HG02610 (cell line): ENCODE measurements at regions not wholly inside any gene's neighbourhood (a gene's known extent, or its start where the extent isn't known, plus 50 kb on each side); places are given as distances from the start of the nearest gene placed in this dataset.

Experiments
- ATAC-seq: cut with Tn5 transposase; IDR thresholded peaks from one replicate; pipeline ENCODE4 v1.9.1; 2021; ENCODE audit warnings: mild to moderate bottlenecking, moderate library complexity; ENCODE audit not compliant: unreplicated experiment

DNA sequence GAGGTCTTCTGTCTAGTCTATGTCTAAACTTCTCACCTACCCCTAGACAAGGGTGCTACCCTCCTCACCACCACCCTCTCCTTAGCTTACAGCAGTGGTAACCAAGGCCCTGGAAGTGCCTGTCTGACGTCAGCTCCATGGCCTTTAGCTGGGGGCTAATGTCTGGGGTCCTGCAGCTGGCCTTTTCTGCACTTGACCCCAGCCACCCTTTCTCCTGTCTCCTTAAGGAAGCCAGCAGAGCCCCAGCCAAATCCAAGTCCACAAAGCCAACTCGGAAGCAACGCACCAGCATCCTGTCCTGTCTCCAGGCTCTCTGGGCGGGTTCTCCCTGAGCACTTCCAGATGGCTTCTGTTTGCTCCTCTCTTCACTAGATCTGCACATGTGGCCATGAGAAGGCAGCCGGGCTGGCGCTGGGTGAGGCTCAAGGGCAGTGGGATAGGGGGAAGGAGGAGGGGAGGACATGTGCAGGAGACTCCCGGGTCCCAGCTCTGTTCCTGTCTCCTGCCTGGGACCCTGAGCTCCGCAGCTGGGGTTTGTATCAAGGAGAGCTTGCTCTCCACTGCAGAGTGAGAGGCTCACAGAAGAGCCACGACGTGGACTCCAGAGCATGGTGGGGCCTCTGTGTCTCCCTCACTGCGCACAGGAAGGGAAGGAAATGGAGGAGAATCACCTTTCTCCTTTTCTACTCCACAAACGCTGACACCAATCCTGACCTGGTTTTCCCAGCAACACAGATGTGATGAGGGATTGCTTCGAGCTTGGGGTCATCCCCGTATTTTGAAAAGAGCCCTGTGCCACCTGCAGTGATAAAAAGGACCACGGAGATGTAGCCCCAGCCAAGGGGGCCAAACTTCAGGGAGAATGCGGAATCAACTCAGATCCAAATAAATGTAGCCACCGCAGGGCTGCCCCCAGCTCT is 204.2 kb downstream of the USP12 start:
- ATAC-seq: no peak

DNA sequence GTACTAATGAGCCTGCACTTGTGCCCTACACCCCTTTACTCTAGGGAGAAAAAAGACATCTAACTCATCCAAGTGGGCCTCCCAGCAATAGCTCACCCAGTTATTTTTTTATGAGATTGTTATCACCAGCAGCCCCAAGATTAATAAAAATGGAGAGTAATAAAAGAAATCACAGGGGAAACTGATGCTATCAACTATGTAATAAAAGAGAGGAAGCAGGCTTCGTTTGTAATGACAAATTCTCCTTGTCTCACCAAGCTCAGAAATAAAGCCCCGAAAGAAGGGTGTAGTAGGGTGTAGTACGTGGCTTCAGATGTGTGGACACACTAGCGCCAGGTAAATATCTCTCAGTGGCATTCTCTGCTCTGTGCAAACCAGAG is 204.9 kb downstream of the USP12 start:
- no peak for ATAC-seq

DNA sequence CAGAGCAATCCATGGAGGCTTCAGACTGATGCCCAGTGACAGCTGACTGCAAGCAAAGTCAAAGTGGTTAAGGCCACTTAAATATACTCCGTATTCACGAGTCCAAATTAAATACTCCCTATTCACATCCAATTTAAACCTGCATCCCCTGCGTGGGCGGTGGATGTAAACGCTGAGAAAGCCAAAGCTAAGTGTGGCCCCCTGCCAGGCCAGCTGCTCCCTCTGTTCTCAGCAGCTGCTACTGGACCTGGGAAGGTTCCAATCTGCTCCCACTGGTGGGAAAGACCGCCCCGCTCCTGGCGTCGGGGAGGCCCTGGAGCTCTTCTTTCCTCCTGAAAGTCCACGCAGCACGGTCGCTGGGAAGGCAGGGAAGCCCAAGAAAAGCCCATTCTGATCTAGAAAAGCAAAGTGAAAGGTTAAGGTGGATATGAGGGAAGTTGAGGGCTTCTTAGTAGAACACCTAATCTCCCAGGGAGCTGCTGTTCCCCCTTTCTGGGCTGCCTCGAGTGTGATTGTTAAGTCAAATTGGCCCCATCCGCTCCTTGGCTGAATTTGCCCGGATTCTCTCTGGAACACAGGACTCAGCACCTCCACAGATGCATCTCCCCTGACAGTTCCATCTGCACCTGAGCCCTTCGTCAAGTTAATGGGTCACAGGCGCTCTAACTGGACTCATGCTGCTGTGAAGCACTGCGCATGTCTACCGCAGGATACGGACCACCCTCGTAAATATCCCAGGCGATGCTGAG is 205.5 kb downstream of the USP12 start:
- no peak for ATAC-seq

DNA sequence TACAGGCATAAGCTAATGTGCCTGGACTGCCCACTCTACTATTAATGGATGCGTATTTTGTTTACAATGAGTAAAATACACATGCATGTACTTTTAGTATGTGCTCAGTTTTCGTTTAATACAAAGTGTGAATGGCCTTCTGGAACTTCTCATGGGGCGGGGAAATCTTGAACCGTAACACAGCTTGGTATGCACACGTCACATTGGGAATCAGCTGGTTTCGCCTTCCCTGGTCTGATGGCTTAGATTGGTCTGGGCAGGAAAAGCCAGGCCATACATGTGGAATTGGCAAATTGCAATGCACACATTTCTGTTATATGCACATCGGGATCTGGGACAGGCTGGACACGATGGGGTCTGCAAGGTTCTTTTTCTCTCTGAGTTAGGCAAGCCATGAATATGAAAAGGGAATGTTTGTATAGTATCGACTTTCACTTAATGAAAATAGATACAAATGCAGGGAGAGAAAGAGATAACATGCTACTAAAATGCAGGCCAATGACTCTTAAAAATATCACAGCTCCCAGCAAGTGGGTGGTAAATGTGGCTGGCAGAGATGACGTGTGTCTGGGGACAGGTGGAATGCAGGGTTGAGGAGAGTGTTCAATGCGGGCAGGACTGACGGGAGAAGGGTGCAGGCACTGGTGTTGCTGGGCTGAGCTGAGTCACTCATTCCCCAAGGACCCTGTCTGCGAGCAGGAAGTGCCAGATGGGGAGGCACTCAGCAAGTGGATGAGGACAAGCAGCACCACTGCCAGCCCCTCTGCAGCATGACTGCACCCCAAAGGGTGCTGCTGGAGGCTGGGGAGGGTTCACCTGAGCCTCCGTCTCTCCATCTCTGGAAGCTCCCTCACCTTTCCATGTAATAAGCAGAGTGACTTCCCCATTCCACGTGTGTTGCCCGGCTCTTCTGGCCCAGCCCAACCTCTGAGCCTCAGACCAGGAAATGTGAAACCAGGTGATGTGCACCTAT is 204.0 kb upstream of the GPR12 start:
- ATAC-seq: no peak

DNA sequence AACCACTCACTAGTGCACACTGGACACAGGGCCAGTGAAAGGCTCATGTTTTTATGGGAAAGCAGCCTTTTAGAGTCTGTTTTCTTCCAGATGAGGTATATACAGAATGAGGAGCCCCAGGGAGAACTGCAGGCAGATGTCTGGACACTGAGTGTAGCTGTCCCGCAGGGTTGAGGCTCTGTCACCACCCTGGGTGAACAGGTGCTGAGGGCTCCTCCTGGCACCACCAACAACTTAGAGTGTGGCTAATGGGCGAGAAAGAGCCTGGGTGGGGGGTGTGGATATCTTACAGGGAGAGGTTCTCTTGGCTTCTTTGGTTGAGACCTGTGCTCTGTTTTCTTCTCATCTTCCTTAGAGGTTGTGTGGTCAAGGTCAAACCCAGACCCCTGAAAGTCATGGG is 202.1 kb upstream of the GPR12 start:
- no peak for ATAC-seq

DNA sequence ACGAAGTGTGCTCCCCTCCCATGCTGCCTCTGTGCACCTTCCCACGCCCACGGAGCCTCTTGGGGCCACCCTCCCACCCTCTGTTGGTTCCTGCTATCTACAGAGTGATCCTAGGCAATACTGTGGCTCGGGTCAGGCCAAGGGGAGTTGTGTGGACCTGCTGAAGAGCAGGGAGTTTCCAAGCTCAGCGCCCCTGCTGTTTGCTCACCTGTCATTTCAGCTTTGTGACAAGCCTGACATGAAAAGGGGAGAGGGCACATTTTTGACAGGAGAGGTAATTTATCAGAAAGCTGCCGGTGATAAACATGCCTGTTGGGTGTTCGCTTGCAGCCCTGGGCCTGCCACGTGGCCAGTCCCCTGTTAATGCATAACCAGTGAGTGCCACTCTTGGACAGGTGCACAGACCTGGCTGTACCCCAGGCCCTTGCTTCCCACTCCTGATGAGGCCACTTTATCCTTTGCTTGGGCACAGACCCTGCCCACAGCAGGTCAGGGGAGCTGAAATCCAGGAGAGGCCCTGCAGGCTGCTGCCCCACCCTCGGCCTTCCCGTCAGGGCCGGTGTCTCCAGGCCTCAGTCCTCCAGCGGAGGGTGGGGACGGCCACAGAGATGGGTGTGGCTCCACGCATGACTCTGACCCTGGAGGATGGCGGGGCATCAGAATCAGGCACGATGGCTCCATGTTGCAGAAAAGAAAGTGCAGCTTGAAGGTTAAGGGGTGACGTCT is 201.5 kb upstream of the GPR12 start:
- ATAC-seq: no peak

DNA sequence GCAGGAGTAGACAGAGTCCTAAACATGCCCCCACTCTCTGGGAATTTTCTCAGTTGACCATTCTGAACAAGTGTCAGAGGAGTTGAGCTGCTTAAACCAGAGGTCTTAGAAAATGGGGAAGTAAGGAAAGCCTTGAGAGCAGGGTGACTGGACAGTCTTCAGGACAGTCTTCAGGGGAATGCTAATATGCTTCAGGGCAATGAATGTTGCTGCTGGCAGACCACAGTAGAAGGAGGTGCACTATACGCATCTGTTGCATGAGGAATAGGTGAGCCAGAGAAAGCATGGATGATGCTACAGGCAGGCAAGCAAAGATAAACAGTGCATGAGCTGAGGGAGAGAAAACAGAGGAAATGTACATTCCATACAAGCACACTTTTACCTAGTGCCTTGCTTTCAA is 196.6 kb upstream of the GPR12 start:
- ATAC-seq: no peak

DNA sequence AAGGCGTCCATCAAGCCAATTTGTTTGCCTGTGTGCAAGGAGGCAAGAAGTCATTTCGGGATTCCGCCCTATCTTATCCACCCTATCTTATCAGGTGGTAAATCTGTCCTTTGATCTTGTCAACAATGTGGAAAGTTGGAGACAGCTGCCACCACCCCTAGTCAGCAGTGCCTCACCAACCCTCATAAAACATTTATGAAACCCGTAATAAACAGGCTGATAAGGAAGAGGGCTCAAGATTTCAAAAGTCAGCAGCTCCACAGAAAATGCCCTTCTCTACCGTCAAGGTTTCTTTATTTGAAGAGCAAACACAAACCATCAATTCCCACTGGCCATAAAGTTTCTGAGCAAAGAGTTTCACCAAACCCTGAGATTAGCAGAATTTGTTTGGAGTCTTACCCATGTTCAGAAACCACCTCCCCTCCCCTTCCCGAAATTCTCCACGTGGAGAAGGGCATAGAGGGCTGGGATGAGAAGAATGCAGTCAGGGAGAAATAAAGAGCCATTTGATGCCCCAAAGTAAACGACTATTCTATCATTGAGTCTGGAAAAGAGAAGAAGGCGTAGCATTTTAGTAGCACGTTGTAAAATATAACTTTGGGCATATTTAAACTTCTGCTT is 196.0 kb upstream of the GPR12 start:
- ATAC-seq: no peak

DNA sequence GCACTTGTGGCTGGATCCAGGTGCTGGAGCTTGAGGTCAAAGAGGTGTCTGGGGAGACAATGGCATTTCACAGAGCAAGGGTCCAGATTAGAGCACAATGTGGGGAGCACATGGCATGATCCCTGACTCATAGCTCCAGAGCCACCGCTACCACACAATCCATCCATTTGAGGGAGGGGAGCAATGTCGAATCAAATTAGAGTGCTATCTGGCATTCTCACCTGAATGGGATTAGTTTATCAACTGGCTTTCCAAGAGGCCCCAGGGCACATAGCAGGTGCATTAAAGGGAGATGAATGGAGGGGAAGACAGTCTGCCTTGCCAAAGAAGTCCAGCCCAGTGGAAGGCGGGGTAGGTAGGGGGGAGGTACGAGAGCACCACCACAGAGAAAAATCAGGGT is 194.4 kb upstream of the GPR12 start:
- no peak for ATAC-seq

DNA sequence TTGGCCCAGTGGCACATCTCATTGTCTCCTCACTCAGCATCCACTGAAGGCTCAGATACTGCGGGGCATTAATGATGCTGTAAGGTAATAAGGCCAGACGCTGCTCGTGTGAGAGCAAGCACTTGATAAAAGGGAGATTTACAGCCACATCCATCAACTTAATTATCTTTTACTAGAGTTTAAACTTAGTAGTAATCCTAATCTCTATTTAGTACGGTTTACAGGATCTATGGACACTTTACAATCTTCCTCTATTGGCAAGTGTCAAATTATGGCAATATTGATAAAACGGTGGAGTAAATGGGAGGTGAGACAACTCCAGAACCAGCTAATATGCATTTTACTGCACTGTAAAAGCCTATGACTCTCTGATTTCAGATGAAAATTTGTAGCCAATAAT is 192.7 kb upstream of the GPR12 start:
- no peak for ATAC-seq

DNA sequence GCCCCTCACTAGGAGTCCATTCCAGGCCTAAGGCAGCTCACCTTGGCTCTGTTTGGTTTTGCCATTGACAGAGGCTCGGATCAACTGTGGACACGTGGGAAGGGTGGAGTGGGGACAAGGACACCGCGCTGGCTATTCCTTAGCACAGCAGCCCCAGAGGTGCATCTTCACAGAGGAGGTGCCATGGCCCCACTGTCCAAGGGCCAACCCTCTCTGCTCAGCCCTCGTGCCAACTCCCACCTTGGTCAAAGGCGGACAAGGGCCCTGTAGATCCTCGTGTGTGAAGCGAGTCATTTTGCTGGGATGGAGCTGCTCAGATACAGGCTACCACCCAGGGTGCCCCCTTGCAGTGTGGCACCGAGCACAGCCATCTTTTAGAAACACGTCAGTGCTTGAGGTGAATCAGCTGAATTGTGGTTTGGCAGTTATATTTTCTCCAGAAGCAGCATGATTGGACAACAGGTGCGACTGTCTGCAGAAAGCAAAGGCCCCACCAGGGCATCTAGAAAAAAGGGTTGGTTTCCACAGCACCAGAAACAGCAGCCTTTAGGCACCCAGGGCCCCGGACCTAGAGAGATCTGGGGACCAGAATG is 192.1 kb upstream of the GPR12 start:
- ATAC-seq: no peak

DNA sequence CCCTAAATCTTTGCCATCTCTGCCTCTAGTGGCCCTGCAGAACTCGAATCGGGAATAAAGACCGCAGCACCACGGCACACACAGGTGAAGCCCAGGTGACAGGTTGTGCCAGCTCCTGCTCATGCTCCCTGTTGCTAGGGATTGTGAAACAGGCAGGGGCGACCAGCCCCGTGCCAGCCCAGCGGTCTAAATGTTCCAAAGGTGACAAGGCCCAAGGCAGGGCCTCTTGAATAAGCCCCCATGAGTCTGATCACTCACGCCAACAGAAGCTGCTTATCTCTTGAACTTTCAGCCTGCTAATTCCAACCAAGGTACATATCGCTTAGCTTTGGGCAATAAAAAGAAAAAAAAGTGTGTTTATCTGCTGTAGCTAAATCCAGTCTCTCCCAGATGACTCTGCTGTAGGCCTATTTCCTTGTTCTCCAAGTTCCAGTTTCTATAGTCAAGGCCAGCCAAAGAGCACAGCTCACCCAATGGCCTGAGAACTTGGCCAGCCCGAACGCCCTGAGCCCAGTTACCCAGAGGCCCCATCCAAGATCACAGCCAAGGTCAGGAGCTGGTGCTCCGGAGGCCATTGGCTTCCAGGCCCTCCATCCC is 191.1 kb upstream of the GPR12 start:
- no peak for ATAC-seq

DNA sequence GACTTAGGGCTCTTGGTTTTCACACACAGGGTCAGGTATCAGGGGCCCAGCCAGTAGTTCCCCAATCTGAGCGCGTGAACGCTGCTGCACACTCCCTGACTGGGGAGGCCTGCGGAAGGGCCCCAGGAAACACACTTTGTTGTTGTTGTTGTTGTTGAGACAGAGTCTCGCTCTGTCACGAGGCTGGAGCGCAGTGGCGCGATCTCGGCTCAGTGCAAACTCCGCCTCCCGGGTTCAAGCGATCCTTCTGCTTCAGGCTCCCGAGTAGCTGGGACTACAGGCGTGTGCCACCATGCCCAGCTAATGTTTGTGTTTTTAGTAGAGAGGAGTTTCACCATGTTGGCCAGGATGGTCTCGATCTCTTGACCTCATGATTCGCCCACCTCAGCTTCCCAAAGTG is 190.4 kb upstream of the GPR12 start:
- ATAC-seq: no peak

DNA sequence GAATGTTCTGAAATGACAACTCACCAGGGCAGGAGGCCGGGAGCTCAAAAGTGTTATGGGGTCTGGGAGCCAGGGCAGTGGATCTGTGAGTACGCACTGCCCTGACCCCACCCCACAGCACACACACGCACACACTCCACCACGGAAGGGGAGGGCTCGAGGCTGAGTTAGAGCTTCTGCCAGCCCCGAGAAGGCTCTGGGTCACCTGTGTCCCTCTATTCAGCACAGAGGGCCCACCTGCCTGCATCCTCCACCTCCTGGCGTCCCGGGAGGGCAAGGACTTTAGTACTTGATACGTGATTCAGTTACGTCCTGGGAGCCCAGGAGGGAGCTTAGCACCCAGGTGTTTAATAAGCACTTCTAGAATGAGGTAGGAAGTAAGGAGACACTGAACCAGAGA is 190.0 kb upstream of the GPR12 start:
- ATAC-seq: no peak

DNA sequence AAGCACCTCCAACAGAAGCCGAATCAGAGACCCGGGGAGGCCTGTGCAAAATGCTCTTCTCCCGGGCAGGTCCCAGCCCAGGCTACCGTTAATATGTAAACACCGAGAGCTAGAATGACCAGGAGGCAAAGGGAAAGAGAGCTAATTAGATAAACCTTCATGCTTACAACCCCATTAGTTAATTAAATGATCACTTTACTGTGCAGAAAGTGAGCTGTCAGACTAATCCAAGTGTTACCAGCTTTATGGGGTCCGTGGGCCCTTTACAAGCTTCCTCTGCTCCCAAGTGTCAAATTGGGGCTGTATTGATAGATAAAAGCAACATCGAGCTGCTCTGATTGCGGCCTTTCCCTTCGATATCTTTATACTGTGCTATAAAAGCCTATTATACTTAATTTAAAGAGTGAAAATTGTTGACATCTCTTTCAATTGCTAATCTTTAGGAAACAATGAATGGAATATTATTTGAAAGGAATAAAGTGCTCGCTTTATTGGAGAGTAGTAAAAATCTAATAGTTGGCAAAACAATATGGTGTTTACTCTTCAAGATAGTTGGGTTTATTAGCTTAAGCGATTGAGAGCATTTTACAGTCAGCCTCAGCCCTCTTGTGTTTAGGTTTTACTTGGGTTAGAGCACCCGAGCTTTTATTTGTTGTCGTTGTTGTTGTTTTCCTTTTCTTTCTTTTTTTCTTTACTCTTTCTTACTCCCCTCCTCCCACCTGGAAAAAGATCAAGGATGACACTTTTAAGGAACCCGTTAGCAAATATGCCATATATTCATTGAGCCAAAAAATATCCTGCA is 189.3 kb upstream of the GPR12 start:
- ATAC-seq: no peak

DNA sequence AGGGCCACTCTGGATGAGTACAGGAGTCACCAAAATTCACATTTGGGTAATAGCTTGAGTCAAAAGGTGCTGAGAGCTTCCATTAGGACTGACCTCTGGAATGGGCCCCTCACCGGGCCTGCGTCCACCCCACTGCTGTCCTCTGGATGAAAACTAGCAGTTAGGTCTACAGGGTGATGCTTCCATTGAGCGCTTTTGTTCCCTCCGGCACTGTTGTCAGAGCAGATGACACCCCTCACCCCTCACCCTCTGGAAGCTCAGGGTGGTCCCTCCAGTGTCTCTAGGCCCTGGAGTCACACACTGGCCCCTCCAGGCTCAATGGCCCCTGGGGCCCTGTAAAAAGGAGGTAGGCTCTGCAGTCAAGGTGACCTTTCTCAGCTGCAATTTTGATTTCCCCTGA is 187.8 kb upstream of the GPR12 start:
- ATAC-seq: no peak

DNA sequence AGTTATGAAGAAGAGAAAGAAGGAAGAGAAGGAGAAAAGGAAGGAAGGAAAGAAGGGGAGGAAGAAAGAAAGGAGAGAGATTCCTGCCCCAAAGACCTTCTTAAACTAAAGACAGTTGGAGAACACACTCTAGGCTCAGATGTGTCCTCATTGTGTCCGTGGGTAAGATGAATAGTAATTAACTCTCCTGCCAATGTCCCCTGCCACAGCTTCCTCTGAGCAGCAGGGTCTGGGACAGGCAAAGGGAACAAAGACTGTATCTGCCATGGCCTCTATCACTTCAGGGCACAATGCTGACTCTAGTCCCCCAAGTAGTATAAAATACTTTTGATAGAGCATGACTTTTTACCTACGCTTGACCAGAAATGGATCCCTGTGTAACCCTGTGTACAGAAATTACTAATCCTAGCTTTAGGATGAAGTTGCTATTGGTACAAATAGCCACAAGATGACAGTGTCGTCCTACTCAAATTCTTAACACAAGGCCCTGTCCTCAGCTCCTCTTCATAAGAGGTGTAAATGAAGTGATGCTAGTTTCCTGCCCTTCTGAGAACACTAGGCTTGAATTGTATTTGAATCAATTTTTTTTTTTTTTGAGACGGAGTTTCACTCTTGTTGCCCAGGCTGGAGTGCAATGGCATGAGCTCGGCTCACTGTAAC is 186.2 kb upstream of the GPR12 start:
- no peak for ATAC-seq

DNA sequence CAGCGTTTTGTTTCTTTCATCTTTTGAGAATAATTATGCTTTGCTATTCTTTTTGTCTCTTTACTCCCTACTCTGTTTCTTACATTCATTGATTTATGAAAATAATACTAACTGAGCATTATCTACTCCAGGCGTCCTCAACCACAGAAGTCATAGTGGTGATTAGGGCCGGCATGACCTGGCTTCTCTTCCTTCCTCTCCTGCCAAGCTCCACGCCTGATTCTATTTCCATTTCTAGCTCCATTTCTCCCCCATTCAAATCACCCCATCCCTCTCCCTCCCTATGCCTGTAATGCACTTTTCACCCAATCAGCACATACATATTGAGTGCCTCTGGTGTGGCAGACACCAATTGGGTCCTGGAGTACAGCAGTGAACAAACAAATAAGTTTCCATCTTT is 183.2 kb upstream of the GPR12 start:
- no peak for ATAC-seq
